Adrenal gland (tissue), 9 donors: ENCODE measurements at regions not wholly inside any gene's neighbourhood (a gene's known extent, or its start where the extent isn't known, plus 50 kb on each side); places are given as distances from the start of the nearest gene placed in this dataset.

Experiments
- DNase-seq, 7 donors: peaks; one replicate each; pipeline ENCODE4 v3.0.0-alpha.2; 2019 to 2020
- H3K27ac ChIP-seq, 5 donors: fragments of 200-600 bp; sonication (generic) in 4 of 5; 1 replicate in 3 of 5; 2 replicates in 2 of 5; pipeline versions ENCODE4 v1.5.1 to v1.8.0; 2016 to 2020; ENCODE audit warnings: mild to moderate bottlenecking in 1 of 5
- H3K27me3 ChIP-seq: fragments of 200-600 bp; 2 replicates; pipeline ENCODE4 v1.8.0; 2021
- H3K36me3 ChIP-seq, 2 donors: fragments of 200-600 bp; replicated peaks in 1 of 2; 1 replicate in 1 of 2; 2 replicates in 1 of 2; pipeline versions ENCODE4 v1.5.1 to v1.8.0; 2018 to 2022
- H3K4me1 ChIP-seq, 2 donors: fragments of 200-600 bp; replicated peaks in 1 of 2; 1 replicate in 1 of 2; 2 replicates in 1 of 2; pipeline versions ENCODE4 v1.5.1 to v1.8.0; 2018 to 2021
- H3K4me3 ChIP-seq, 4 donors: fragments of 200-600 bp; sonication (generic) in 3 of 4; one replicate each; pipeline ENCODE4 v1.5.1; 2016 to 2018
- H3K9me3 ChIP-seq, 3 donors: fragments of 200-600 bp; sonication (generic) in 1 of 3; replicated peaks in 1 of 3; 1 replicate in 2 of 3; 2 replicates in 1 of 3; pipeline versions ENCODE4 v1.5.1 to v1.8.0; 2016 to 2021
- CTCF ChIP-seq, 6 experiments: fragments of 450-650 bp in 4 of 6; fragments of 200-600 bp in 2 of 6; sonication (generic) in 1 of 6; IDR thresholded peaks; 1 replicate in 5 of 6; 2 replicates in 1 of 6; pipeline versions ENCODE4 v1.5.1 to v1.8.0; 2016 to 2021; ENCODE audit warnings: antibody characterized with exemption in 6 of 6, mild to moderate bottlenecking in 2 of 6, moderate library complexity in 1 of 6
- POLR2A ChIP-seq, 2 donors: fragments of 450-650 bp; IDR thresholded peaks; one replicate each; pipeline ENCODE4 v1.6.1; 2017; ENCODE audit warnings: antibody characterized with exemption in 2 of 2, mild to moderate bottlenecking in 2 of 2, moderate library complexity in 1 of 2
- WGBS, 4 donors: extraction: QIAGEN DNeasy Blood & Tissue Kit in 2 of 4; methylation state at CpG; one replicate each; pipeline versions ENCODE4 v1.1.5 to v1.1.7; 2013 to 2017; 5-methylcytosine and 5-hydroxymethylcytosine counted together
- intact Hi-C, 2 donors: fragments of 100-400 bp; cut with DNase I; formaldehyde crosslinking; loops; one replicate each; pipeline versions ENCODE4 v1.14.1 to v1.15.0; 2022 to 2023
- donor health status: healthy with polysubstance abuse.
- donor health status: Bipolar disorder and iron deficiency.
- donor health status: DM: yes; HTN: yes; CAD: no.
- donor health status: DM: no; HTN: no; CAD: no.
- donor health status: DM: no; HTN: no; CAD: no.

- DNase-seq: no peak
- WGBS, 4 donors: 75 to 81% (median 80%) methylated on average over 5 to 7 of the region's 7 CpGs
- intact Hi-C loops: no loop called here
- Histone ChIP-seq H3K4me3 (no peak overlapping the region), H3K9me3 (no peaks in the 10 kb centered on the region), H3K27ac (no peak overlapping the region), H3K27me3 (no peaks in the 10 kb centered on the region), H3K36me3 (no peaks in the 10 kb centered on the region), H3K4me1 (peaks cover 0 to 5% of the 10 kb centered on the region in 2 donors)
- TF ChIP-seq CTCF (IDR thresholded peaks at IDR 0.05): no peak
- TF ChIP-seq POLR2A (IDR thresholded peaks at IDR 0.05): no peak
Observed at GRCh38 chr20:40587038-40587437, 102.0 kb downstream of the MAFB start.

- no peak overlapping the region for H3K27ac ChIP-seq
- no peak overlapping the region for H3K4me3 ChIP-seq
- intact Hi-C loops: no loop called here
- peaks cover 0 to 5% of the 10 kb centered on the region in 2 donors for H3K4me1 ChIP-seq
- no peaks in the 10 kb centered on the region for H3K36me3 ChIP-seq
- TF ChIP-seq POLR2A (IDR thresholded peaks at IDR 0.05) (no peak), CTCF (IDR thresholded peaks at IDR 0.05) (no peak)
- no peaks in the 10 kb centered on the region for H3K27me3 ChIP-seq
- 75 to 78% (median 77%) methylated on average over 3 of the region's 3 CpGs for WGBS, 4 donors
- no peaks in the 10 kb centered on the region for H3K9me3 ChIP-seq
- DNase-seq: no peak
Observed at GRCh38 chr20:40584130-40584809, 104.8 kb downstream of the MAFB start.

- no peak for TF ChIP-seq POLR2A (IDR thresholded peaks at IDR 0.05)
- TF ChIP-seq CTCF (IDR thresholded peaks at IDR 0.05): no peak
- Histone ChIP-seq H3K27ac (no peak overlapping the region), H3K4me3 (no peak overlapping the region), H3K27me3 (no peaks in the 10 kb centered on the region), H3K9me3 (no peaks in the 10 kb centered on the region), H3K4me1 (peaks cover 0 to 5% of the 10 kb centered on the region in 2 donors), H3K36me3 (no peaks in the 10 kb centered on the region)
- intact Hi-C loops: no loop called here
- no peak for DNase-seq
- 73 to 82% (median 76%) methylated on average over 7 of the region's 7 CpGs for WGBS, 4 donors
Observed at GRCh38 chr20:40583636-40584035, 105.4 kb downstream of the MAFB start.

GRCh38 chr20:40583205-40583604 is 105.8 kb downstream of the MAFB start:
- no peak overlapping the region for H3K4me3 ChIP-seq
- DNase-seq: peak in 4 of 7 donors; percentile 28 to 58 (median 36)
- TF ChIP-seq CTCF (IDR thresholded peaks at IDR 0.05): no peak
- TF ChIP-seq POLR2A (IDR thresholded peaks at IDR 0.05): no peak
- intact Hi-C loops: no loop called here
- H3K9me3 ChIP-seq: no peaks in the 10 kb centered on the region
- peaks cover 0 to 5% of the 10 kb centered on the region in 2 donors for H3K4me1 ChIP-seq
- H3K27ac ChIP-seq: no peak overlapping the region
- 79 to 89% (median 83%) methylated on average over 6 to 7 of the region's 7 CpGs for WGBS, 4 donors
- H3K36me3 ChIP-seq: no peaks in the 10 kb centered on the region
- no peaks in the 10 kb centered on the region for H3K27me3 ChIP-seq
